Gastroesophageal sphincter (tissue), 3 donors: ENCODE measurements at regions not wholly inside any gene's neighbourhood (a gene's known extent, or its start where the extent isn't known, plus 50 kb on each side); places are given as distances from the start of the nearest gene placed in this dataset.

Experiments used
- CTCF ChIP-seq, 4 experiments: fragments of 200-600 bp in 2 of 4; fragments of 450-650 bp in 2 of 4; sonication (generic) in 1 of 4; IDR thresholded peaks; one replicate each; pipeline ENCODE4 v1.5.1; 2017 to 2019; ENCODE audit warnings: antibody characterized with exemption in 4 of 4, mild to moderate bottlenecking in 2 of 4, moderate library complexity in 2 of 4
- EP300 ChIP-seq: sonication (generic); formaldehyde crosslinking; IDR thresholded peaks from one replicate; pipeline ENCODE4 v1.6.1; 2017; ENCODE audit warnings: antibody characterized with exemption, mild to moderate bottlenecking
- POLR2A ChIP-seq, 2 donors: fragments of 450-650 bp; IDR thresholded peaks; one replicate each; pipeline ENCODE4 v1.6.1; 2017; ENCODE audit warnings: antibody characterized with exemption in 2 of 2, mild to moderate bottlenecking in 2 of 2, moderate library complexity in 1 of 2
- POLR2AphosphoS5 ChIP-seq: sonication (generic); formaldehyde crosslinking; IDR thresholded peaks from one replicate; pipeline ENCODE4 v1.6.1; 2017; ENCODE audit warnings: antibody characterized with exemption

- TF ChIP-seq CTCF (IDR thresholded peaks at IDR 0.05) (peak in 3 of 4 experiments; percentile 22 to 58 (median 28)), EP300 (no peak), POLR2A (IDR thresholded peaks at IDR 0.05) (no peak), POLR2AphosphoS5 (no peak)
Observed at GRCh38 chr16:59411961-59412841, 678.1 kb upstream of the GOT2 start.
